Subcutaneous abdominal adipose tissue (tissue), 5 donors: ENCODE measurements at regions not wholly inside any gene's neighbourhood (a gene's known extent, or its start where the extent isn't known, plus 50 kb on each side); places are given as distances from the start of the nearest gene placed in this dataset.
"Not testable (repeated sequence)": the region's sequence is repeated elsewhere in the genome, so short reads cannot be mapped to it uniquely, and the experiment has no call there.

Experiments
- H3K27ac ChIP-seq: one replicate; pipeline ENCODE4 v1.7.0; 2013; ENCODE audit warnings: low read depth, mild to moderate bottlenecking, inconsistent platforms, low read length, moderate library complexity
- H3K27me3 ChIP-seq, 5 donors: one replicate each; pipeline ENCODE4 v1.7.0; 2013; ENCODE audit warnings: low read length in 5 of 5, inconsistent platforms in 1 of 5; ENCODE audit not compliant: control insufficient read depth in 5 of 5, insufficient read depth in 4 of 5
- H3K36me3 ChIP-seq, 5 donors: one replicate each; pipeline ENCODE4 v1.7.0; 2013; ENCODE audit warnings: low read length in 5 of 5; ENCODE audit not compliant: control insufficient read depth in 5 of 5, insufficient read depth in 5 of 5
- H3K4me1 ChIP-seq, 5 donors: one replicate each; pipeline ENCODE4 v1.7.0; 2013; ENCODE audit warnings: low read length in 5 of 5, mild to moderate bottlenecking in 3 of 5, moderate library complexity in 1 of 5; ENCODE audit not compliant: control insufficient read depth in 5 of 5, insufficient read depth in 5 of 5
- H3K4me3 ChIP-seq, 5 donors: one replicate each; pipeline ENCODE4 v1.7.0; 2013; ENCODE audit warnings: low read length in 5 of 5, low read depth in 1 of 5
- H3K9ac ChIP-seq, 5 donors: one replicate each; pipeline ENCODE4 v1.7.0; 2013; ENCODE audit warnings: low read length in 5 of 5, mild to moderate bottlenecking in 4 of 5, moderate library complexity in 3 of 5
- H3K9me3 ChIP-seq, 5 donors: one replicate each; pipeline ENCODE4 v1.7.0; 2013; ENCODE audit warnings: low read length in 5 of 5; ENCODE audit not compliant: control insufficient read depth in 5 of 5
- donor health status: healthy.
- donor health status: healthy.
- donor health status: healthy.
- donor health status: healthy.
- donor health status: healthy.

GRCh38 chr4:105058177-105058812 lies 88.4 kb upstream of the TET2 start:
- no peaks in the 10 kb centered on the region for H3K9me3 ChIP-seq
- no peak overlapping the region for H3K4me3 ChIP-seq
- H3K27me3 ChIP-seq: no peaks in the 10 kb centered on the region
- no peaks in the 10 kb centered on the region for H3K36me3 ChIP-seq
- H3K9ac ChIP-seq: no peak overlapping the region
- peaks cover 0 to 12% (median 0%) of the 10 kb centered on the region in 5 donors for H3K4me1 ChIP-seq
- H3K27ac ChIP-seq: no peak overlapping the region

- peaks cover 0 to 12% (median 0%) of the 10 kb centered on the region in 5 donors for H3K4me1 ChIP-seq
- H3K9ac ChIP-seq: no peak overlapping the region
- H3K36me3 ChIP-seq: no peaks in the 10 kb centered on the region
- no peak overlapping the region for H3K4me3 ChIP-seq
- no peaks in the 10 kb centered on the region for H3K9me3 ChIP-seq
- H3K27ac ChIP-seq: no peak overlapping the region
- no peaks in the 10 kb centered on the region for H3K27me3 ChIP-seq
Observed at GRCh38 chr4:105059337-105059736, 87.3 kb upstream of the TET2 start.

GRCh38 chr4:105060628-105061027 lies 86.0 kb upstream of the TET2 start:
- Histone ChIP-seq H3K36me3 (no peaks in the 10 kb centered on the region), H3K27ac (no peak overlapping the region), H3K9me3 (no peaks in the 10 kb centered on the region), H3K4me1 (peaks cover 0 to 12% (median 0%) of the 10 kb centered on the region in 5 donors), H3K4me3 (no peak overlapping the region), H3K27me3 (no peaks in the 10 kb centered on the region), H3K9ac (no peak overlapping the region)

- no peaks in the 10 kb centered on the region for H3K27me3 ChIP-seq
- no peaks in the 10 kb centered on the region for H3K36me3 ChIP-seq
- no peak overlapping the region for H3K27ac ChIP-seq
- H3K9me3 ChIP-seq: no peaks in the 10 kb centered on the region
- H3K9ac ChIP-seq: no peak overlapping the region
- no peak overlapping the region for H3K4me3 ChIP-seq
- peaks cover 0 to 12% (median 0%) of the 10 kb centered on the region in 5 donors for H3K4me1 ChIP-seq
Observed at GRCh38 chr4:105061136-105061696, 85.5 kb upstream of the TET2 start.

GRCh38 chr4:105061731-105062130 lies 84.9 kb upstream of the TET2 start:
- Histone ChIP-seq H3K9ac (no peak overlapping the region), H3K36me3 (no peaks in the 10 kb centered on the region), H3K27me3 (no peaks in the 10 kb centered on the region), H3K9me3 (no peaks in the 10 kb centered on the region), H3K4me1 (peaks cover 0 to 12% (median 0%) of the 10 kb centered on the region in 5 donors), H3K4me3 (no peak overlapping the region), H3K27ac (no peak overlapping the region)

GRCh38 chr4:105066401-105066800 lies 80.3 kb upstream of the TET2 start:
- Histone ChIP-seq H3K9me3 (no peaks in the 10 kb centered on the region), H3K36me3 (no peaks in the 10 kb centered on the region), H3K4me1 (peaks cover 0 to 6% (median 0%) of the 10 kb centered on the region in 5 donors), H3K27me3 (no peaks in the 10 kb centered on the region), H3K4me3 (no peak overlapping the region), H3K9ac (no peak overlapping the region), H3K27ac (no peak overlapping the region)

- Histone ChIP-seq H3K4me1 (no peaks in the 10 kb centered on the region), H3K27me3 (no peaks in the 10 kb centered on the region), H3K36me3 (no peaks in the 10 kb centered on the region), H3K4me3 (no peak overlapping the region), H3K27ac (no peak overlapping the region), H3K9ac (no peak overlapping the region), H3K9me3 (no peaks in the 10 kb centered on the region)
Observed at GRCh38 chr4:105067431-105067830, 79.2 kb upstream of the TET2 start.

GRCh38 chr4:105067946-105068345 lies 78.7 kb upstream of the TET2 start:
- H3K4me1 ChIP-seq: no peaks in the 10 kb centered on the region
- no peak overlapping the region for H3K9ac ChIP-seq
- H3K4me3 ChIP-seq: no peak overlapping the region
- no peaks in the 10 kb centered on the region for H3K27me3 ChIP-seq
- H3K36me3 ChIP-seq: no peaks in the 10 kb centered on the region
- H3K27ac ChIP-seq: no peak overlapping the region
- H3K9me3 ChIP-seq: no peaks in the 10 kb centered on the region

- Histone ChIP-seq H3K27me3 (no peaks in the 10 kb centered on the region), H3K36me3 (no peaks in the 10 kb centered on the region), H3K4me3 (no peak overlapping the region), H3K4me1 (no peaks in the 10 kb centered on the region), H3K9me3 (no peaks in the 10 kb centered on the region), H3K9ac (no peak overlapping the region), H3K27ac (no peak overlapping the region)
Observed at GRCh38 chr4:105068516-105068915, 78.2 kb upstream of the TET2 start.

GRCh38 chr4:105072095-105072494 lies 74.6 kb upstream of the TET2 start:
- not testable (repeated sequence) for H3K4me3 ChIP-seq, H3K9me3 ChIP-seq, H3K4me1 ChIP-seq, H3K9ac ChIP-seq, H3K36me3 ChIP-seq, H3K27ac ChIP-seq, H3K27me3 ChIP-seq
